Activated CD4-positive, alpha-beta T cell treated with anti-CD3 and anti-CD28 coated beads, Interleukin-2, amount 50 U/mL, for 24 hours (primary cell): ENCODE measurements at regions not wholly inside any gene's neighbourhood (a gene's known extent, or its start where the extent isn't known, plus 50 kb on each side); places are given as distances from the start of the nearest gene placed in this dataset.

Experiments
- DNase-seq, 2 donors: peaks; one replicate each; pipeline ENCODE4 v3.0.0-alpha.2; 2020; ENCODE audit warnings: low read depth in 1 of 2, low spot score in 1 of 2

DNA sequence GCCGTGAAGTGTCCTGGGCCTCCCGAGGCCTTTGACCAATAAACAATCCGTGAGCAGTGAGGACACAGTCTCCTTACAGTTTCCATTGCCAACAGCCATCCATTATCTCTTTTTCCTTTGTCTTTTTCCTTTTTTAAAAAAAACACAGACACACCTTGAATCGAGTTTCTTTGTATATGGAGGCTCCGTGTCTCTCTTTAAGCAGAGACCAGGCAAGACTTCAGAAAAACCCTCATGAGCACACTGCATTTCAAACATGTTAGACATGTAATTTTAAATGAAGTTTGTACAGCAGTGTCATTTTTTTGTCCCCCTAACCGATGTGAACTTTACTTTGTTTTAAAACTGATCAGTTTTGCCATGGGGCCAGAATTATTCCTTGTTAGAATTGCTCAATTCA, 111.1 kb downstream of the SPTSSA start:
- no peak for DNase-seq

DNA sequence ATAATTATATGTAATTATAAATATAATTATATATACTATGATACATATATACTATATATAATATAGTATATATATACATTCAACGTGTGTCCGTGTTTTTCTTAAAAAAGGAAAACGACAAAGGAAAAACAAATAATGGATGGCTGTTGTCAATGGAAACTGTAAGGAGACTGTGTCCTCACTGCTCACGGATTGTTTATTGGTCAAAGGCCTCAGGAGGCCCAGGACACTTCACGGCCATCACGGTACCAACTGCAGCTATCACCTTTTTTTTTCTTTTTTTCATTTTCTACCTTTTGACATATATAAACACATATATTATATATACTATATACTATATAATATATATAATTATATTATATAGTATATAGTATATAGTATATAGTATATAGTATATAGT, 113.4 kb downstream of the SPTSSA start:
- no peak for DNase-seq

DNA sequence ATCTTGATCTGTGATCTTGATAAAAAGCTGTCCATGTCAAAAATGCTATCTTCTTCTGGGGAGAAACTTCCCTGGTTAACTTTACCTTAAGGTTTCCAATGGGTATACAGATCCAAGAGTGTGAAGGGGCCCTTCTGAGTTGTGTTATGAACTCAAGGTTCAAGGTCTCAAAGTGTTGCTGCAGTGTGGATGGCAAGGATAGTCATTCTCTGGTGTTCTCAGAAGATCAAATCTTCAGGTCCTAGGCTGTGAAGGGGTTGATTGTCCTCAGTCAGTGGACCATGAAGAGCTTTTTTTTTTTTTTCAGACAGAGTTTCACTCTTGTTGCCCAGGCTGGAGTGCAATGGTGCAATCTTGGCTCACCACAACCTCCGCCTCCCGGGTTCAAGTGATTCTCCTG, 114.4 kb downstream of the SPTSSA start:
- DNase-seq = no peak

- no peak for DNase-seq
These were observed 116.1 kb downstream of the SPTSSA start for GRCh38 chr14:34345718-34346465.

- DNase-seq = no peak
These were observed 117.7 kb downstream of the SPTSSA start for GRCh38 chr14:34344318-34344717.

GRCh38 chr14:34340025-34340625, 121.9 kb downstream of the SPTSSA start:
- no peak for DNase-seq

- DNase-seq = no peak
These were observed 124.0 kb downstream of the SPTSSA start for GRCh38 chr14:34338056-34338455.

DNA sequence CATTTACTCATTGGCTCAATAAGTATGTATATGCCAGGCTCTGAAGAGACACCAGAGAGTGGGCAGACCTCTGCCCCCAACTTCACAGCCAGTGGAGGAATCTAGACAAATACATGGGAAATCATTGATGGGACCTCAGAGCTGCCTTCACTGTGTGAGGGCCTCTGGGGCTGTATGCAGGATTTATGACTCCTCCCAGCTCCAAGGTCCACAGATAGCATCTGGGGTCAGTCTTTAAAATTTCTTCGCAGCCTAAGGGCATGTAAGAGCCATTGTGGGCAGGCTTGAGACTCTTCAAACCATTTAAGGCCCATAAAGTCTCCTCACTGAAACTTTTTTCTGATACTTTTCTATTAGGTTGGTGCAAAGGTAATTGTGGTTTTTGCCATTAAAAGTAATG, 125.5 kb downstream of the SPTSSA start:
- DNase-seq = no peak

DNA sequence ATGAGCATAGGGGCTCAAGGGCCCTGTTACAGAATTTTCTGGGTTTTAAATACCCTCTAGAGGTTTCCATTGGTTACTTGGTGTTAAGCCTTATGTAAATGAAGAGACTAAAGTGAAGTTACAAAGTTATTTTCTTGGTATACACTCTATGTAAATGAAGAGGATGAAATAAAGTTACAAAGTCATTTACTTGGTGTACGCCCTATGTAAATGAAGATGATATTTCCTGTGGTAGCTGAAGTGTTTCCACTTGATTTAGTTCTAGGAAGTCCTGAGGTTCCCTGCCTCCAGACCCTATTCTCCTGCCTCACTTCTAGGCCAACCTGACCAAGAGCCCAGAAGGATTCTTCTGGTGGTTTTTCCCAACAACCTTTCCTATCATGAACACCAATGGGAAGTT, 126.1 kb downstream of the SPTSSA start:
- no peak for DNase-seq

DNA sequence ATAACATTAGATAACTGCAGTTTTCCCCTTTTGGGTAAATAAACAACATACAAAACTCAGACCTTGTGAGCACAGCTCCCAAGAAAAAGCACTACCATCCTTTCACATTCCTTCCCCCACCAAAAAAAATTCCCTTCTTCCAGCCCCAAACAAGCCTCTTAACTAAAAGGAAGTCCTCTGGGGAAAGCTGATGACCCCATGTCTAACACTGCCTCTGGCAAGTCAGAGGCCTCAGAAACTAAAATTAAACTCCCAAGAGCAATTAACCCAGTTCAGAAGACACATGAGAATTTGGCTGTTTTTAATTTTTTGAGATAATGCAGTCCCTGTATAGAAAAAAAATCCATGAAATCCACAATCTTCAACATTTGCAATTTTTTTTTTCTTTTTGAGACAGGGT, 127.7 kb downstream of the SPTSSA start:
- no peak for DNase-seq

- peak; percentile 9 to 38 for DNase-seq
These were observed 130.1 kb downstream of the SPTSSA start for GRCh38 chr14:34331728-34332623.

- no peak for DNase-seq
These were observed 131.2 kb downstream of the SPTSSA start for GRCh38 chr14:34330846-34331245.

- no peak for DNase-seq
These were observed 132.7 kb downstream of the SPTSSA start for GRCh38 chr14:34329301-34329700.

DNA sequence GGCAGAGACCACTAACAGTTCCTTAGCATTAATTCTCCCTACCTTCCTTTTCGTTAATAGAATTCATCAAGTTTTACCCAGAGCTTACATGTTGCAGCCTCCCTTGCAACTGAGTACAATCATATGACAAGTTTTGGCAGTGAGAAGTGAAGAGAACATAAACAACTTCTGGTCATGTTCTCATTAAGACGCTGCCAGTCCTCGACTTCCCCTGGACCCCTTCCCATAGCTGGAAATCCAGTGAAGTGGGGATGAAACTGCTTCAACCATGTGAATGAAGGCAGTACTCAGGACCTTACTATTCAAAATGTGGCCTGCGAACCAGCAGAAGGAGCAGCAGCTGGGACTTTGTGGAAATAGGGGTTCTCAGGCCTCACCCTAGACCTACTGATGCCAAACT, 133.9 kb downstream of the SPTSSA start:
- DNase-seq = no peak

- DNase-seq = no peak
These were observed 136.5 kb downstream of the SPTSSA start for GRCh38 chr14:34325493-34325892.

- DNase-seq = peak in 1 of 2 donors; percentile 11
These were observed 137.7 kb downstream of the SPTSSA start for GRCh38 chr14:34324363-34324795.

GRCh38 chr14:34322940-34323418, 139.1 kb downstream of the SPTSSA start:
- DNase-seq = peak; percentile 49 to 60

- DNase-seq = no peak
These were observed 142.9 kb downstream of the SPTSSA start for GRCh38 chr14:34319140-34319539.

DNA sequence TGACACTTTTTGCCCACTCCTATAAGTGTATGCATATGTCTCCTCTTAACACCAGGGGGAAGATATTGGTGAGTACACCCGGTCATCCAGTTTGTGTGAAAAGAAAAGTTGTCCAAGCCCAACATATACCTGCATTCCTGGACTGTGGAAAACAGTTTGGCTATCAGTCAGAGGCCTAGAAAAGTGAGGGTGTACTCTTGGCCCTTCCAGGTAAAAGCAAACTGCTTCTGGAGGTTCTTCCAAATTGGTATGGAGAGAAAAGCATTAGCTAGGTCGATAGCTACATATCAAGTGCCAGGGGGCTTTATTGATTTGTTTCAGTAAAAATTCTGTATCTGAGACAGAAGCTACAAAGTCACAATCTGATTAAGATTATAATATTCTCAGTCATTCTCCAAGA, 144.0 kb downstream of the SPTSSA start:
- no peak for DNase-seq

GRCh38 chr14:34310724-34311123, 151.3 kb downstream of the SPTSSA start:
- no peak for DNase-seq

DNA sequence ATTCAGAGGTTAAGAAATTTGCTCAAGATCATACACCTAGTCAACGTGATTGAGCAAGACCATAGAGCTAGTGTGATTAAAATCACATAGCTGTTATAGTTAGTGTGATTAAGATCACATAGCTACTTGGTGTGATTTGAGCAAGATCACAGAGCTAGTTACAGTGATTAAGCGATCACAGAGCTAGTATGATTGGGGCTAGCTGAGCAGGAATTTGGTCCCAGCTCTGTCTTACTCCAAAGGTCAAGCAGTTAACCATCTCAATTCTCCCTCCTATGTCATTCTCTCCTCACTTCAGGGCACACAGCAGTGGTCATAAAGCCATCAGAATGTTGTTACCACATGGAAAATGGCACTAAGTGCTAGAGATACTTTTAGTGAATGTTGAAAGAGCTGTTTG, 158.2 kb downstream of the SPTSSA start:
- no peak for DNase-seq

GRCh38 chr14:34302654-34303053, 159.4 kb downstream of the SPTSSA start:
- DNase-seq = no peak
